K562 (cell line): ENCODE measurements at regions not wholly inside any gene's neighbourhood (a gene's known extent, or its start where the extent isn't known, plus 50 kb on each side); places are given as distances from the start of the nearest gene placed in this dataset.
A peak's percentile ranks its signal among the peaks of the same experiment; 100 is the strongest.
"Not testable (repeated sequence)": the region's sequence is repeated elsewhere in the genome, so short reads cannot be mapped to it uniquely, and the experiment has no call there.

ENCODE experiments used
- ATAC-seq: fragments of 200-7000 bp; cut with Tn5 transposase; 3 replicates; pipeline ENCODE4 v1.9.1; 2020; ENCODE audit warnings: moderate library complexity
- BruUV-seq: library from RNA; stranded (reverse); fragments of 400-500 nt; replicated peaks from 2 replicates; lab custom pipeline; 2021; lab: Mats Ljungman, UMichigan
- CTCF ChIA-PET: fragments of 300-600 bp; formaldehyde crosslinking; extraction: SDS; loops from one replicate; lab custom pipeline; 2021; ENCODE audit warnings: low intra/inter-chr PET ratio; lab: Yijun Ruan, JAX
- POLR2A ChIA-PET: fragments of 300-600, 350-650 bp; sonication (Branson Sonifier 250); formaldehyde crosslinking; extraction: SDS; loops from one replicate; lab custom pipeline; 2021; ENCODE audit warnings: antibody characterized with exemption, inconsistent platforms; lab: Yijun Ruan, JAX
- DNase-seq, 4 experiments: peaks; one replicate each; pipeline versions ENCODE4 v3.0.0 to v3.0.0-alpha.2; 2011 to 2018; ENCODE audit warnings: low spot score in 3 of 4, mixed read lengths in 3 of 4; ENCODE audit errors: extremely low read depth in 1 of 4
- FAIRE-seq: peaks from 2 replicates; lab custom pipeline; 2011; peaks lifted over from hg19 to GRCh38; lab: Jason Lieb, UNC
- H2AFZ ChIP-seq: 2 replicates; pipeline ENCODE4 v1.6.0; 2011; ENCODE audit warnings: low read depth, low read length, control low read depth, inconsistent platforms
- H3K27ac ChIP-seq: fragments of 200-600 bp; 3 replicates; pipeline ENCODE4 v1.8.0; 2011; ENCODE audit warnings: low read depth, mild to moderate bottlenecking, control low read depth, inconsistent platforms, low read length, moderate library complexity, mixed read lengths; ENCODE audit errors: extremely low read depth
- H3K27me3 ChIP-seq, 2 experiments: fragments of 300-600 bp in 1 of 2; 2 replicates in 1 of 2; 3 replicates in 1 of 2; pipeline versions ENCODE4 v1.6.0 to v1.8.0; 2011; ENCODE audit warnings: inconsistent platforms in 2 of 2, low read length in 2 of 2, mild to moderate bottlenecking in 1 of 2, mixed read lengths in 1 of 2, moderate library complexity in 1 of 2; ENCODE audit not compliant: control insufficient read depth in 2 of 2, insufficient read depth in 2 of 2
- H3K36me3 ChIP-seq: fragments of 300-600 bp; 3 replicates; pipeline ENCODE4 v1.8.0; 2011; ENCODE audit warnings: mild to moderate bottlenecking, low read length, inconsistent platforms; ENCODE audit not compliant: control insufficient read depth, insufficient read depth
- H3K4me1 ChIP-seq, 2 experiments: fragments of 200-600 bp in 1 of 2; replicated peaks in 1 of 2; 2 replicates in 1 of 2; 3 replicates in 1 of 2; pipeline versions ENCODE4 v1.5.1 to v1.8.0; 2011; ENCODE audit warnings: inconsistent platforms in 2 of 2, low read length in 2 of 2, mild to moderate bottlenecking in 1 of 2, mixed read lengths in 1 of 2, moderate library complexity in 1 of 2; ENCODE audit not compliant: control insufficient read depth in 2 of 2, insufficient read depth in 2 of 2
- H3K4me2 ChIP-seq: 2 replicates; pipeline ENCODE4 v1.6.1; 2011; ENCODE audit warnings: low read length, control low read depth, inconsistent platforms, mixed read lengths; ENCODE audit not compliant: insufficient read depth
- H3K4me3 ChIP-seq: fragments of 200-600 bp; sonication (generic), shearing (Covaris generic); 2 replicates; pipeline ENCODE4 v1.5.1; 2016; ENCODE audit warnings: control low read depth, inconsistent platforms
- H3K79me2 ChIP-seq: fragments of 200-600 bp; 3 replicates; pipeline ENCODE4 v1.8.0; 2011; ENCODE audit warnings: low read length, inconsistent platforms; ENCODE audit not compliant: control insufficient read depth, insufficient read depth
- H3K9ac ChIP-seq, 2 experiments: 2 replicates each; pipeline versions ENCODE4 v1.6.0 to v1.6.1; 2011; ENCODE audit warnings: low read depth in 2 of 2, low read length in 2 of 2, control low read depth in 1 of 2, inconsistent platforms in 1 of 2, mild to moderate bottlenecking in 1 of 2, mixed read lengths in 1 of 2; ENCODE audit not compliant: insufficient read depth in 1 of 2
- H3K9me1 ChIP-seq: one replicate; pipeline ENCODE4 v1.6.0; 2011; ENCODE audit warnings: inconsistent platforms, mild to moderate bottlenecking, low read length, moderate library complexity; ENCODE audit not compliant: control insufficient read depth, insufficient read depth
- H3K9me3 ChIP-seq: replicated peaks from 2 replicates; pipeline ENCODE4 v1.5.1; 2011; ENCODE audit warnings: low read depth, low read length, inconsistent platforms; ENCODE audit not compliant: control insufficient read depth, insufficient read depth
- H4K20me1 ChIP-seq: replicated peaks from 2 replicates; pipeline ENCODE4 v1.6.1; 2011; ENCODE audit warnings: low read length, inconsistent platforms, mixed read lengths; ENCODE audit not compliant: control insufficient read depth, insufficient read depth
- CBX8 ChIP-seq: fragments of 200-600 bp; sonication (generic); IDR thresholded peaks from 2 replicates; pipeline ENCODE4 v1.6.1; 2012; ENCODE audit warnings: borderline replicate concordance, mixed run types, low read depth, mild to moderate bottlenecking, moderate library complexity, mixed read lengths, low read length, control low read depth, inconsistent platforms; ENCODE audit not compliant: poor library complexity, severe bottlenecking; ENCODE audit errors: extremely low read depth
- GTF3C2 ChIP-seq: IDR thresholded peaks from 3 replicates; pipeline ENCODE4 v1.6.1; 2011; ENCODE audit warnings: borderline replicate concordance, mild to moderate bottlenecking, moderate library complexity; ENCODE audit not compliant: insufficient read length; ENCODE audit errors: extremely low read depth
- HDAC2 ChIP-seq: fragments of 450-650 bp; IDR thresholded peaks from 2 replicates; pipeline ENCODE4 v1.6.1; 2016; ENCODE audit warnings: mild to moderate bottlenecking
- HMG20B ChIP-seq: fragments of 250-450 bp; sonication (Bioruptor Pico); IDR thresholded peaks from 2 replicates; pipeline ENCODE4 v1.5.0; 2021; ENCODE audit warnings: mild to moderate bottlenecking
- POLR2H ChIP-seq: IDR thresholded peaks from 2 replicates; pipeline ENCODE4 v1.6.1; 2016; ENCODE audit warnings: missing genetic modification characterization, low read depth, mild to moderate bottlenecking, control low read depth, missing compliant biosample characterization, moderate library complexity
- RNF219 ChIP-seq: fragments of 250-450 bp; sonication (Bioruptor Pico); IDR thresholded peaks from 2 replicates; pipeline ENCODE4 v1.5.0; 2022; ENCODE audit warnings: mild to moderate bottlenecking
- ZKSCAN8 ChIP-seq: fragments of 200-800 bp; sonication (Bioruptor generic); IDR thresholded peaks from 2 replicates; pipeline ENCODE4 v1.6.1; 2016; ENCODE audit warnings: missing genetic modification characterization, missing compliant biosample characterization
- ZNF146 ChIP-seq: IDR thresholded peaks from one replicate; pipeline ENCODE4 v1.6.1; 2018; ENCODE audit warnings: missing compliant biosample characterization; ENCODE audit not compliant: unreplicated experiment
- ZNF655 ChIP-seq: fragments of 250-450 bp; sonication (Bioruptor Pico); IDR thresholded peaks from 2 replicates; pipeline ENCODE4 v1.5.0; 2021
- ZNF785 ChIP-seq: fragments of 250-450 bp; sonication (Bioruptor Pico); IDR thresholded peaks from 2 replicates; pipeline ENCODE4 v1.4.0; 2020; ENCODE audit warnings: mild to moderate bottlenecking
- WGBS: fragments of 100-300 bp; shearing (Covaris generic); methylation state at CpG from one replicate; pipeline ENCODE4 v1.1.6; 2016; ENCODE audit warnings: low coverage, mixed read lengths; ENCODE audit not compliant: insufficient coverage; ENCODE audit errors: missing lambda C conversion rate; 5-methylcytosine and 5-hydroxymethylcytosine counted together
- in situ Hi-C: fragments of 300-500 bp; cut with MboI; formaldehyde crosslinking; loops from 4 replicates; pipeline ENCODE4 v1.15.0; 2018; ENCODE audit warnings: inconsistent platforms, mixed read lengths
- intact Hi-C: fragments of 100-400 bp; cut with micrococcal nuclease; formaldehyde crosslinking; loops from 2 replicates; pipeline ENCODE4 v1.14.2; 2022

- H3K27ac ChIP-seq, POLR2A ChIA-PET, H3K79me2 ChIP-seq, DNase-seq, in situ Hi-C loops, FAIRE-seq, H2AFZ ChIP-seq, H3K4me2 ChIP-seq, H3K9ac ChIP-seq, BruUV-seq, H4K20me1 ChIP-seq, intact Hi-C loops, H3K4me3 ChIP-seq, H3K9me3 ChIP-seq, H3K9me1 ChIP-seq, CTCF ChIA-PET, H3K36me3 ChIP-seq, H3K27me3 ChIP-seq, ATAC-seq, H3K4me1 ChIP-seq: not testable (repeated sequence)
- TF ChIP-seq ZNF146 (CRISPR knock-in tag) = peak; percentile 69
Measured at GRCh38 chr4:144864891-144865290, 218.9 kb downstream of the HHIP start.

- POLR2A ChIA-PET = no interaction called here
- intact Hi-C loops = no loop called here
- BruUV-seq = no TSS peak
- H3K27ac ChIP-seq = no peak overlapping the region
- CTCF ChIA-PET = no interaction called here
- FAIRE-seq (no peak), ATAC-seq (no peak), DNase-seq (no peak)
- no peak overlapping the region for H3K4me2 ChIP-seq
- H4K20me1 ChIP-seq = no peaks in the 10 kb centered on the region
- H3K9me3 ChIP-seq = no peaks in the 10 kb centered on the region
- H2AFZ ChIP-seq = no peak overlapping the region
- no peaks in the 10 kb centered on the region for H3K36me3 ChIP-seq
- H3K9ac ChIP-seq = no peak overlapping the region
- no peaks in the 10 kb centered on the region for H3K79me2 ChIP-seq
- no peaks in the 10 kb centered on the region for H3K27me3 ChIP-seq
- WGBS = 11% methylated on average over 2 of the region's 2 CpGs
- H3K4me3 ChIP-seq = no peak overlapping the region
- no peaks in the 10 kb centered on the region for H3K4me1 ChIP-seq
- in situ Hi-C loops = no loop called here
- no peaks in the 10 kb centered on the region for H3K9me1 ChIP-seq
- TF ChIP-seq ZKSCAN8 (CRISPR knock-in tag) (no peak), HMG20B (CRISPR knock-in tag) (no peak), HDAC2 (no peak), CBX8 (no peak), POLR2H (tag) (no peak), ZNF785 (CRISPR knock-in tag) (no peak), GTF3C2 (no peak), ZNF655 (no peak), RNF219 (CRISPR knock-in tag) (no peak)
Measured at GRCh38 chr4:144868309-144868708, 222.4 kb downstream of the HHIP start.
